PC-9 (cell line): ENCODE measurements at regions not wholly inside any gene's neighbourhood (a gene's known extent, or its start where the extent isn't known, plus 50 kb on each side); places are given as distances from the start of the nearest gene placed in this dataset.
"Not testable (repeated sequence)": the region's sequence is repeated elsewhere in the genome, so short reads cannot be mapped to it uniquely, and the experiment has no call there.

Source experiments
- BruUV-seq: library from RNA; stranded (reverse); fragments of 400-500 nt; replicated peaks from 2 replicates; lab custom pipeline; 2021; lab: Mats Ljungman, UMichigan
- CTCF ChIA-PET: fragments of 300-600 bp; sonication (Branson Sonifier 250); formaldehyde crosslinking; loops from one replicate; lab custom pipeline; 2022; ENCODE audit warnings: antibody characterized with exemption; lab: Charles Lee
- POLR2A ChIA-PET: fragments of 300-600 bp; sonication (Branson Sonifier 250); formaldehyde crosslinking; loops from one replicate; lab custom pipeline; 2022; ENCODE audit warnings: antibody characterized with exemption; ENCODE audit not compliant: unreplicated experiment; lab: Charles Lee
- DNase-seq, 2 experiments: peaks; one replicate each; pipeline versions ENCODE4 v3.0.0 to v3.0.0-alpha.2; 2015 to 2022; ENCODE audit warnings: mixed read lengths in 1 of 2
- H2AFZ ChIP-seq: fragments of 200-600 bp; sonication (generic); 2 replicates; pipeline ENCODE4 v1.8.1; 2017; ENCODE audit warnings: antibody characterized with exemption
- H3F3A ChIP-seq: fragments of 200-600 bp; sonication (generic); 2 replicates; pipeline ENCODE4 v1.8.1; 2017; ENCODE audit warnings: antibody characterized with exemption, mild to moderate bottlenecking, low read depth; ENCODE audit not compliant: insufficient read depth
- H3K27ac ChIP-seq: fragments of 200-600 bp; sonication (generic); 2 replicates; pipeline ENCODE4 v1.6.1; 2016; ENCODE audit warnings: mixed run types
- H3K27me3 ChIP-seq: fragments of 200-600 bp; sonication (generic); 2 replicates; pipeline ENCODE4 v1.6.1; 2016; ENCODE audit warnings: low read depth, mixed run types; ENCODE audit not compliant: insufficient read depth
- H3K36me3 ChIP-seq: fragments of 200-600 bp; sonication (generic); 2 replicates; pipeline ENCODE4 v1.6.1; 2016; ENCODE audit warnings: low read depth, mixed run types
- H3K4me1 ChIP-seq: fragments of 200-600 bp; sonication (generic); replicated peaks from 2 replicates; pipeline ENCODE4 v1.6.1; 2016; ENCODE audit warnings: mixed run types; ENCODE audit not compliant: insufficient read depth
- H3K4me2 ChIP-seq: fragments of 200-600 bp; sonication (generic); 2 replicates; pipeline ENCODE4 v1.6.1; 2017; ENCODE audit warnings: mixed run types
- H3K4me3 ChIP-seq: fragments of 200-600 bp; sonication (generic); 2 replicates; pipeline ENCODE4 v1.6.1; 2016; ENCODE audit warnings: mixed run types
- H3K79me2 ChIP-seq: fragments of 200-600 bp; sonication (generic); 2 replicates; pipeline ENCODE4 v1.6.1; 2017; ENCODE audit warnings: low read depth, mixed run types
- H3K9me2 ChIP-seq: fragments of 200-600 bp; sonication (generic); 2 replicates; pipeline ENCODE4 v1.8.1; 2017; ENCODE audit warnings: mild to moderate bottlenecking; ENCODE audit not compliant: insufficient read depth
- H3K9me3 ChIP-seq: fragments of 200-600 bp; sonication (generic); 2 replicates; pipeline ENCODE4 v1.8.1; 2016; ENCODE audit warnings: low read depth; ENCODE audit not compliant: insufficient read depth
- H4K20me1 ChIP-seq: fragments of 200-600 bp; sonication (generic); 2 replicates; pipeline ENCODE4 v1.8.1; 2017; ENCODE audit not compliant: insufficient read depth
- EZH2 ChIP-seq: fragments of 200-600 bp; sonication (generic); IDR thresholded peaks from 2 replicates; pipeline ENCODE4 v1.8.0; 2017; ENCODE audit warnings: antibody characterized with exemption, low read depth
- intact Hi-C: fragments of 100-400 bp; cut with micrococcal nuclease; formaldehyde crosslinking; loops from one replicate; pipeline ENCODE4 v1.10.0; 2022; ENCODE audit not compliant: unreplicated experiment
- TF ChIP-seq, protein P1 (sequence below): fragments of 200-600 bp; sonication (generic); conservative IDR thresholded peaks from 2 replicates; pipeline ENCODE4 v1.6.1; 2017; ENCODE audit warnings: mixed run types, antibody characterized with exemption, mild to moderate bottlenecking, moderate library complexity

DNA sequence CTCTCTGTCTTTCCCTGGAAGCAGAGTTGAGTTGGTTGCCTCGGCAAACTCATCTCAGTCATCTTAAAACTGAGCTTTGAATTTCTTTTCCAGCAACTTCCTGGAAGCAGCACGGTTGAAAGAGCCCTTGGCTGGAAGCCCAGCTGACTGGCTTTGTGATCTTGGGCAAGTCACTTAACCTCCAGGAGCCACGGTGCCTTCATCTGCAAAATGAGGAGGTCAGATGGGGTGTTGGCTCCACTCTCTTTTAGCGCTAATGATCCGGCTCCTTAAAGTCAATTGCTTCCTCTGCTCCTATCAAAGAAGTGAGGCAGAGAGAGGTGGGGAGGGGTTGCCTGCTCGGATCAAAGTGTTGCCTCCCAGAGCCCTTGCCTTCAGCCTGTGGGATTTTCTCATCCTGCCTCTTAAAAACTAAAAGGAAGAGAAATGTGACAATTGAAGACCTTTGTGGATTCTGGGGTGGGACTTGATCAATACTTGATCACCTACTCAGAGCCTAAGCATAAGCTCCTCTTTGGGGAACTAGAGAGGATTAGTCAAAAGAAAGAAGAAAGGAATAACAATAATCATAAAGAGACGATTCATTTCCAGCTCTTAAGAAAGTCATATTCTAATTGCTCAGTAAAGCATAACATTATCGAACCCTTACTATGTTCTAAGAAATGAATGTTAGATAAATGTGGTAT, 86.6 kb downstream of the MYCN start:
- intact Hi-C loops, result no loop called here
- no peak for DNase-seq
- no peaks in the 10 kb centered on the region for H3F3A ChIP-seq
- H2AFZ ChIP-seq, result no peak overlapping the region
- no peak overlapping the region for H3K27ac ChIP-seq
- no peak for TF ChIP-seq EZH2
- TF ChIP-seq, protein P1, sequence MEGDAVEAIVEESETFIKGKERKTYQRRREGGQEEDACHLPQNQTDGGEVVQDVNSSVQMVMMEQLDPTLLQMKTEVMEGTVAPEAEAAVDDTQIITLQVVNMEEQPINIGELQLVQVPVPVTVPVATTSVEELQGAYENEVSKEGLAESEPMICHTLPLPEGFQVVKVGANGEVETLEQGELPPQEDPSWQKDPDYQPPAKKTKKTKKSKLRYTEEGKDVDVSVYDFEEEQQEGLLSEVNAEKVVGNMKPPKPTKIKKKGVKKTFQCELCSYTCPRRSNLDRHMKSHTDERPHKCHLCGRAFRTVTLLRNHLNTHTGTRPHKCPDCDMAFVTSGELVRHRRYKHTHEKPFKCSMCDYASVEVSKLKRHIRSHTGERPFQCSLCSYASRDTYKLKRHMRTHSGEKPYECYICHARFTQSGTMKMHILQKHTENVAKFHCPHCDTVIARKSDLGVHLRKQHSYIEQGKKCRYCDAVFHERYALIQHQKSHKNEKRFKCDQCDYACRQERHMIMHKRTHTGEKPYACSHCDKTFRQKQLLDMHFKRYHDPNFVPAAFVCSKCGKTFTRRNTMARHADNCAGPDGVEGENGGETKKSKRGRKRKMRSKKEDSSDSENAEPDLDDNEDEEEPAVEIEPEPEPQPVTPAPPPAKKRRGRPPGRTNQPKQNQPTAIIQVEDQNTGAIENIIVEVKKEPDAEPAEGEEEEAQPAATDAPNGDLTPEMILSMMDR, result no peak
- ChIA-PET POLR2A (no interaction called here), CTCF (no interaction called here)
- H3K27me3 ChIP-seq, result peaks cover 73% of the 10 kb centered on the region
- H3K9me2 ChIP-seq, result no peaks in the 10 kb centered on the region
- H3K79me2 ChIP-seq, result no peaks in the 10 kb centered on the region
- no peak overlapping the region for H3K4me3 ChIP-seq
- H3K4me2 ChIP-seq, result no peak overlapping the region
- no peaks in the 10 kb centered on the region for H3K36me3 ChIP-seq
- no TSS peak for BruUV-seq
- H3K9me3 ChIP-seq, result no peaks in the 10 kb centered on the region
- H3K4me1 ChIP-seq, result no peaks in the 10 kb centered on the region
- H4K20me1 ChIP-seq, result no peaks in the 10 kb centered on the region; the same call in none of the 2 replicates

DNA sequence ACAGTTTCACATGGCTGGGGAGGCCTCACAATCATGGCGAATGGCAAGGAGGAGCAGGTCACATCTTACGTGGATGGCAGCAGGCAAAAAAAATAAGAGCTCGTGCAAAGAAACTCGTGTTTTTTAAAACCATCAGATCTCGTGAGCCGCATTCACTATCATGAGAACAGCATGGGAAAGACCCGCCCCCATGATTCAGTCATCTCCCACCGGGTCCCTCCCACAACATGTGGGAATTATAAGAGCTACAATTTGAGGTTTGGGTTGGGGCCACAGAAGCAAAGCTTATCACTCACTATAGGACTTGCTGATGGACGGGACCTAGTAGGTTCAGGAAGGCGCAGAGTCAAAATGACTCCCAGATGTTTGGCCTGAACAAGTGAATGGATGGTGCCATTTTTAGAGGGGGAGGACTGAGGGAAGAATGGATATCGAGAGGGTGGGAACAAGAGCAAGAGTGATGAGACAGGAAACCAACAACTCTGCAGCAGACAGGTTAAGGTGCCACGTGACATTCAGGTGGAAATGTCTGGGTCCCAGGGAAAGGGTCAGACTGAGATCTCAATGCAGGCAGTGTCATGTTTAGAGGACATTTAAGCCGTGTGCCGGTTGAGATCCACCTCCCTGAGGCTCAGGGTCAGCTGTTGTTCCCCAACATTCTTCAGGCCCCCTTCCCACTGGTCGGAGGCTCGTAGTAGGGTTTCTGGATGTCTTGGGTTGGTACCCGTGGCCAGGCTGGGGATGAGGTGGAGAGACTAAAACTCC, 85.7 kb downstream of the MYCN start:
- no peaks in the 10 kb centered on the region for H3F3A ChIP-seq
- DNase-seq, result no peak
- TF ChIP-seq, protein P1, result no peak
- TF ChIP-seq EZH2, result no peak
- H3K27ac ChIP-seq, result no peak overlapping the region
- H3K79me2 ChIP-seq, result no peaks in the 10 kb centered on the region
- H3K4me1 ChIP-seq, result no peaks in the 10 kb centered on the region
- no peaks in the 10 kb centered on the region for H3K36me3 ChIP-seq
- H4K20me1 ChIP-seq, result no peaks in the 10 kb centered on the region; the same call in none of the 2 replicates
- intact Hi-C loops, result no loop called here
- H3K27me3 ChIP-seq, result peaks cover 64% of the 10 kb centered on the region
- no TSS peak for BruUV-seq
- H3K9me2 ChIP-seq, result no peaks in the 10 kb centered on the region
- H3K4me2 ChIP-seq, result no peak overlapping the region
- H2AFZ ChIP-seq, result no peak overlapping the region
- ChIA-PET CTCF (no interaction called here), POLR2A (no interaction called here)
- no peak overlapping the region for H3K4me3 ChIP-seq
- H3K9me3 ChIP-seq, result no peaks in the 10 kb centered on the region

DNA sequence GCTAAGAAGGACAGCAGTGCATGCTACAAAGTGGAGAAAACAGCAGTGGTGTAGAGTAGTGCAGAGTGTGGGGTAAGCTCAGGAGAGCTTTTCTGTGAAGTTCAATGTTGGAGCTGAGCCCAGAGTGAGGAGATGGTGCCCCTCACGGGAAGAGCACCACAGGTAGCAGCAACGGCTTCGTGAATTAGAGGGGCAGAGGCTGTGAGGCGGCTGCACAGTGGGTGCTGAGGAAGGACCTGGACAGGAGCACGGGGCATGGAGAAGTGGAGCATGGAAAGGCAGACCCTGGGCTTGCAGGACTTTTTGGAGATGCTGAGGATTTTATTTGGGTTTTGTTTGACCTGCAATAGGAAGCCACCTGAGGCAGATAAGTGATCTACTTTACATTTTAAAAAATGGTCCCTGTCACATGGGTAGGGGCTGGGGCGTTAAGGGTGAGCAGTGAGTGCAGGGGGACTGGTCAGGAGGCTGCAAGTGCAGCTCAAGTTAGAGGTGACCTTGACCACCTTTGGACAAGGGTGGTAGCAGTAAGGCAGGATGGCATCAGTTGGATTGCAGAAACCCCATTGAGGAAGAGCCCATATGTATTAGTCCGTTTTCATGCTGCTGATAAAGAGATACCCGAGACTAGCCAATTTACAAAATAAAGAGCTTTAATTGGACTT, 85.0 kb downstream of the MYCN start:
- DNase-seq, result no peak
- CTCF ChIA-PET, result no interaction called here
- H3K4me2 ChIP-seq, result no peak overlapping the region
- H3K9me2 ChIP-seq, result no peaks in the 10 kb centered on the region
- no peaks in the 10 kb centered on the region for H3K79me2 ChIP-seq
- BruUV-seq, result no TSS peak
- no peaks in the 10 kb centered on the region for H3K36me3 ChIP-seq
- no peaks in the 10 kb centered on the region for H3K4me1 ChIP-seq
- no peaks in the 10 kb centered on the region for H3K9me3 ChIP-seq
- peaks cover 60% of the 10 kb centered on the region for H3K27me3 ChIP-seq
- POLR2A ChIA-PET, result no interaction called here
- no peak overlapping the region for H2AFZ ChIP-seq
- H4K20me1 ChIP-seq, result no peaks in the 10 kb centered on the region; the same call in none of the 2 replicates
- no peak for TF ChIP-seq EZH2
- TF ChIP-seq, protein P1, result no peak
- intact Hi-C loops, result no loop called here
- H3F3A ChIP-seq, result no peaks in the 10 kb centered on the region
- H3K4me3 ChIP-seq, result no peak overlapping the region
- no peak overlapping the region for H3K27ac ChIP-seq

DNA sequence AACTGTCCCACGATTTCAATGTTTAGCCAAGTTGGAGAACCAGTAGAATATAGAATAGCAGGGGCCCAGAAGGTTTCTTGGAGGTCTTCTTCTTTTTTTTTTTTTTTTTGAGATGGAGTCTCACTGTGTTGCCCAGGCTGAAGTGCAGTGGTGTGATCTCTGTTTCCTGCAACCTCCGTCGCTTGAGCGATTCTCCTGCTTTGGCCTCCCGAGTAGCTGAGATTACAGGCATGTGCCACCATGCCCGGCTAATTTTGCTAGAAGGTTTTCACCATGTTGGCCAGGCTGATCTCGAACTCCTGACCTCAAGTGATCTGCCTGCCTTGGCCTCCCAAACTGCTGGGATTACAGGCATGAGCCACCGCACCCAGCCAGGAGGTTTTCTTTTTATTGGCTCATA, 84.3 kb downstream of the MYCN start:
- intact Hi-C loops, H4K20me1 ChIP-seq, H3F3A ChIP-seq, H2AFZ ChIP-seq, H3K4me1 ChIP-seq, DNase-seq, H3K4me3 ChIP-seq, H3K9me3 ChIP-seq, H3K4me2 ChIP-seq, H3K27ac ChIP-seq, POLR2A ChIA-PET, H3K79me2 ChIP-seq, H3K9me2 ChIP-seq, H3K36me3 ChIP-seq, CTCF ChIA-PET, BruUV-seq: not testable (repeated sequence)
- H3K27me3 ChIP-seq, result peaks cover 59% of the 10 kb centered on the region
